ENCODE measurements at regions not wholly inside any gene's neighbourhood (a gene's known extent, or its start where the extent isn't known, plus 50 kb on each side); places are given as distances from the start of the nearest gene placed in this dataset.

DNA sequence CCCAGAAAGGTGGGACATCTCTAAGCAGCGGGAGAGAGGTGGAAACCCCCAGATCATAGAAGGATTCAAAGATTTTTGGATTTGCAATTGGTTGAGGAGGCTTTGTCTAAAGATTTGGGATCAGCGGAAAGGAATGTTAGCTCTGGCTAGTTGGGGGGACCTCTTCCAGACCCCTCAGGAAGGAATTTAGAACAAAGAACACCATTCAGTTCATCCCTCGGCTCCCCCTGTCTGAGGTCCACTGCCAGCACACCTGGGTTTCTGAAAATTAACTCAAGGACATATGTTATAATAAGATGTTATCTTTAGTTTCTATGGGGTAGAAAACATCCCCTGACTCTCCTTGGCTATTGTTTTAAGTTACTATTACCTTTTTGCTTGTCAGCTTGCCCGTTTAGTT lies 163.6 kb downstream of the CEP135 start:
- TF ChIP-seq, protein P1, sequence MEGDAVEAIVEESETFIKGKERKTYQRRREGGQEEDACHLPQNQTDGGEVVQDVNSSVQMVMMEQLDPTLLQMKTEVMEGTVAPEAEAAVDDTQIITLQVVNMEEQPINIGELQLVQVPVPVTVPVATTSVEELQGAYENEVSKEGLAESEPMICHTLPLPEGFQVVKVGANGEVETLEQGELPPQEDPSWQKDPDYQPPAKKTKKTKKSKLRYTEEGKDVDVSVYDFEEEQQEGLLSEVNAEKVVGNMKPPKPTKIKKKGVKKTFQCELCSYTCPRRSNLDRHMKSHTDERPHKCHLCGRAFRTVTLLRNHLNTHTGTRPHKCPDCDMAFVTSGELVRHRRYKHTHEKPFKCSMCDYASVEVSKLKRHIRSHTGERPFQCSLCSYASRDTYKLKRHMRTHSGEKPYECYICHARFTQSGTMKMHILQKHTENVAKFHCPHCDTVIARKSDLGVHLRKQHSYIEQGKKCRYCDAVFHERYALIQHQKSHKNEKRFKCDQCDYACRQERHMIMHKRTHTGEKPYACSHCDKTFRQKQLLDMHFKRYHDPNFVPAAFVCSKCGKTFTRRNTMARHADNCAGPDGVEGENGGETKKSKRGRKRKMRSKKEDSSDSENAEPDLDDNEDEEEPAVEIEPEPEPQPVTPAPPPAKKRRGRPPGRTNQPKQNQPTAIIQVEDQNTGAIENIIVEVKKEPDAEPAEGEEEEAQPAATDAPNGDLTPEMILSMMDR (conservative IDR thresholded peaks at IDR 0.05; ENCODE audit: low read depth, low read length) = 0 out of 2 replicates have a peak, but pooled peaks have one; percentile 30
- no peaks in the 10 kb centered on the region for H3K36me3 ChIP-seq (ENCODE audit: insufficient read depth)
- no peaks in the 10 kb centered on the region for H3K79me2 ChIP-seq (ENCODE audit: insufficient read depth, low read depth)
- no peak overlapping the region for H3K27ac ChIP-seq
- no peak overlapping the region for H2AFZ ChIP-seq (ENCODE audit: low read depth)
- no peaks in the 10 kb centered on the region for H3K27me3 ChIP-seq (ENCODE audit: insufficient read depth, low read depth)
- H3K9ac ChIP-seq = no peak overlapping the region
- H3K4me2 ChIP-seq = no peak overlapping the region
- no peak overlapping the region for H3K4me3 ChIP-seq (IDR thresholded peaks at IDR 0.05; ENCODE audit: insufficient read depth, low read depth, low read length)
- H4K20me1 ChIP-seq (ENCODE audit: insufficient read depth) = no peaks in the 10 kb centered on the region
- no peaks in the 10 kb centered on the region for H3K4me1 ChIP-seq (ENCODE audit: low read depth, poor library complexity, severe bottlenecking)

DNA sequence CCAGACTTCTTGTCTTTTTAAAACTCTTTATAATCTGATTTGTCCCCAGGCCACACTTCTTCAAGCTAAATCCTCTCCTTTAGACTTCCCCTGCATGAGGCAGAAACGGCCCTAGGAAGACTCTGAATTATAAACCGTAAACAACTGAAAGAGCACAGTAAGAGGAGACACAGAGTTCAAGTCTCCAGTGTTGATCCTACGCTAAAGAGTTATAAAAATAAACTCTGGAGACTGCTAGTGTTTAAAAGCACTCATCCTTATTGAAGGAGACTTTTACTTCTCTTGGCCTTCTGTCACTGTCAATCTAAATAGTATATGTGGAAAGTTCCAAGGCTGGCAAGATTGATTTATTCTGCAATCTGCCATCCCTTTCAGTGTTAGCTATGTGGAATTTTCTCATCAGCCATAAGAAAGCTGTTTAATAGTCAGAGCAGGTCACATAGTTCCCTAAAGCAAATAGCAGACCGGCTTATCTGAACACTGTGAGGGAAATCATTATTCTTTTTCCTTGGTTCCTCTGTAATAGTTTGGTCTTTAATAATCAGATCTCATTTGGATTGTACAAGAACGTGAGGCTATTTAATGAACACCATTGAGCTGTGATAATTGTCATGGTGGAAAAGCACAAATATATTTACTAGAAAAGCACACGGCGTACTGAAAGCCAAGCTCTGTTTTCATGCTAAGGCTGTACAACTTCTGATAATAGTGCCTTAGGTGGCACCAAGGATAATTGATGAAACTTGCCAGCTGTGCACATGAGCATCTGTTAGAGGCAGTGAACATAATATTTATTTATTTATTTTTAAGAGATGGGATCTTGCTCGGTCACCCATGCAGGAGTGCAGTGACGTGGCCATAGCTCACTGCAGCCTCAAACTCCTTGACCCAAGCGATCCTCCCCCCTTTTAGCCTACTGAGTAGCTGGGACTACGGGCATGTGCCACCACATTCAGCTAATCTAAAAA lies 157.7 kb downstream of the CEP135 start:
- Histone ChIP-seq H3K27me3 (ENCODE audit: insufficient read depth, low read depth) (no peaks in the 10 kb centered on the region), H3K4me2 (no peak overlapping the region), H2AFZ (ENCODE audit: low read depth) (no peak overlapping the region), H3K36me3 (ENCODE audit: insufficient read depth) (no peaks in the 10 kb centered on the region), H3K9ac (no peak overlapping the region), H3K4me3 (IDR thresholded peaks at IDR 0.05; ENCODE audit: insufficient read depth, low read depth, low read length) (no peak overlapping the region), H3K27ac (no peak overlapping the region), H3K79me2 (ENCODE audit: insufficient read depth, low read depth) (no peaks in the 10 kb centered on the region), H3K4me1 (ENCODE audit: low read depth, poor library complexity, severe bottlenecking) (no peaks in the 10 kb centered on the region), H4K20me1 (ENCODE audit: insufficient read depth) (no peaks in the 10 kb centered on the region)
- TF ChIP-seq, protein P1 (conservative IDR thresholded peaks at IDR 0.05; ENCODE audit: low read depth, low read length) = no peak

GRCh38 chr4:56104188-56104587 lies 155.4 kb downstream of the CEP135 start:
- Histone ChIP-seq H3K9ac (no peak overlapping the region), H3K36me3 (ENCODE audit: insufficient read depth) (no peaks in the 10 kb centered on the region), H4K20me1 (ENCODE audit: insufficient read depth) (no peaks in the 10 kb centered on the region), H3K27ac (no peak overlapping the region), H3K79me2 (ENCODE audit: insufficient read depth, low read depth) (no peaks in the 10 kb centered on the region), H2AFZ (ENCODE audit: low read depth) (no peak overlapping the region), H3K27me3 (ENCODE audit: insufficient read depth, low read depth) (no peaks in the 10 kb centered on the region), H3K4me3 (IDR thresholded peaks at IDR 0.05; ENCODE audit: insufficient read depth, low read depth, low read length) (no peak overlapping the region), H3K4me2 (no peak overlapping the region), H3K4me1 (ENCODE audit: low read depth, poor library complexity, severe bottlenecking) (peaks cover 6% of the 10 kb centered on the region)
- TF ChIP-seq, protein P1 (conservative IDR thresholded peaks at IDR 0.05; ENCODE audit: low read depth, low read length) = no peak

- Histone ChIP-seq H3K9ac (no peak overlapping the region), H3K27ac (no peak overlapping the region), H3K79me2 (ENCODE audit: insufficient read depth, low read depth) (no peaks in the 10 kb centered on the region), H3K4me1 (ENCODE audit: low read depth, poor library complexity, severe bottlenecking) (peaks cover 14% of the 10 kb centered on the region), H3K4me2 (no peak overlapping the region), H2AFZ (ENCODE audit: low read depth) (no peak overlapping the region), H3K36me3 (ENCODE audit: insufficient read depth) (no peaks in the 10 kb centered on the region), H3K4me3 (IDR thresholded peaks at IDR 0.05; ENCODE audit: insufficient read depth, low read depth, low read length) (no peak overlapping the region), H4K20me1 (ENCODE audit: insufficient read depth) (no peaks in the 10 kb centered on the region), H3K27me3 (ENCODE audit: insufficient read depth, low read depth) (no peaks in the 10 kb centered on the region)
- TF ChIP-seq, protein P1 (conservative IDR thresholded peaks at IDR 0.05; ENCODE audit: low read depth, low read length) = no peak
Measured at GRCh38 chr4:56102601-56103000, 153.9 kb downstream of the CEP135 start.

Data from KMS-11 (cell line).